Astrocyte of the hippocampus (primary cell): ENCODE measurements at regions not wholly inside any gene's neighbourhood (a gene's known extent, or its start where the extent isn't known, plus 50 kb on each side); places are given as distances from the start of the nearest gene placed in this dataset.

Source experiments
- DNase-seq: peaks from one replicate; pipeline ENCODE4 v3.0.0; 2011; ENCODE audit warnings: low read depth, low spot score

GRCh38 chr12:107891967-107892366 lies 117.5 kb downstream of the ASCL4 start:
- DNase-seq = no peak

- no peak for DNase-seq
These were observed 120.1 kb downstream of the ASCL4 start for GRCh38 chr12:107894589-107894988.

DNA sequence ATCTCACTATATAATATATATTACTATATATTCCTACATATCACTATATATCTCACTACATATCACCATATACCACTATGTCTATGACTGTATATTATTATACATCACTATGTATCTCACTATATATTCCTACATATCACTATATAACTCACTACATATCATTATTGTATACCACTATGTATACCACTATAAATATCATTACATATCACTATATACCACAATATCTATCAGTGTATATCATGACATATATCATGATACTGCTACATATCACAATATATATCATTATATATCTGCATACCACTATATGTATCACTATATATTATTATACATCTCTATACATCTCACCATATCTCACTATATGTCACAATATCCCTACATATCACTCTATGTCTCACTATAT lies 121.5 kb downstream of the ASCL4 start:
- DNase-seq = no peak

DNA sequence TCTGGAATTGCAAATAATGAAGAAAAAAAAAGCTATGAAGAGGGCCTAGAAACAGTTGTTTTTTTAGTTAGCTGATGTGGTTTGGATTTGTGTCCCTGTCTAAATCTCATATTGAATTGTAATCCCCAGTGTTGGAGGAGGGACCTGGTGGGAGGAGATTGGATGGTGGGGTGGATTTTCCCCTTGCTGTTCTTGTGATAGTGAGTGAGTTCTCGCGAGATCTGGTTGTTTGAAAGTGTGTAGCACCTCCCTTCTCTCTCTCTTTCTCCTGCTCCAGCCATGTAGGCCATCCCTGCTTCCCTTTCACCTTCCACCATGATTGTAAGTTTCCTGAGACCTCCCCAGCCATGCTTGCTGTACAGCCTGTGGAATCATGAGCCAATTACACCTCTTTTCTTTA lies 126.1 kb downstream of the ASCL4 start:
- no peak for DNase-seq

DNA sequence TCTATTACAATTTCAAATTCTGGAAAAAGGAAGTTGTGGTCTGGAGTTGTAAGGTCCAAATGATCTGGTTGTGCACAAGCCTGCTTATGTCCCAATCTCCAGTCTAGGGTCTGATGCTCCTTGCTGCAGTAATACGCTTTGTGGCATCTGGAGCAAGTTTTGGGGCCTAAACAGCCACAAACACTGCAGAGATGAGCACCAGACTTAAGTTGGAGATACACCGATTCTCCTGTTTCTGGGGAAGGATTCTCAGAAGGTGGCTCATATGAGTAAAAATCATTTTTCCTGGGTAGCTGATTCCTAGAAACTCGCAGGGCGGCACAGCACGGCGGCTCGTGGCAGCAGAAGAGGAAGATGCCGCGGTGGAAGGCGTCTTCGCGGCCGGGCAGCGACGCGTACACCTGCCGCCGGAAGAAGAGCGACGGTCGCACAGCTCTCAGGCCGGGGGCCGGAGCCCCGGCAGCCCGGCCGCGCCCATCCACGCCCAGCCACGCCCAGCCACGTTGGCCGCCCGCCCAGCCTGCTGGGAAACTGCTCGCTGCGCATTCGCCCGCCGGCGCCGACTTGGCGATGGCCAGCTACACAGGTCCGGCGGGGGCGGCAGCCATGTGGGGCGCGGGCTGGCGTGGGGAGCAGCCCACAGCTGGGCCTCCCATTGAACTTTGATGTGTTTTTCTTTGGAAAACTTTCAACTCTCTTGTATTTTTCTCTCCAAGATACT lies 129.0 kb downstream of the ASCL4 start:
- peak; percentile 36 for DNase-seq

GRCh38 chr12:107906707-107907106 lies 132.2 kb downstream of the ASCL4 start:
- DNase-seq = no peak

DNA sequence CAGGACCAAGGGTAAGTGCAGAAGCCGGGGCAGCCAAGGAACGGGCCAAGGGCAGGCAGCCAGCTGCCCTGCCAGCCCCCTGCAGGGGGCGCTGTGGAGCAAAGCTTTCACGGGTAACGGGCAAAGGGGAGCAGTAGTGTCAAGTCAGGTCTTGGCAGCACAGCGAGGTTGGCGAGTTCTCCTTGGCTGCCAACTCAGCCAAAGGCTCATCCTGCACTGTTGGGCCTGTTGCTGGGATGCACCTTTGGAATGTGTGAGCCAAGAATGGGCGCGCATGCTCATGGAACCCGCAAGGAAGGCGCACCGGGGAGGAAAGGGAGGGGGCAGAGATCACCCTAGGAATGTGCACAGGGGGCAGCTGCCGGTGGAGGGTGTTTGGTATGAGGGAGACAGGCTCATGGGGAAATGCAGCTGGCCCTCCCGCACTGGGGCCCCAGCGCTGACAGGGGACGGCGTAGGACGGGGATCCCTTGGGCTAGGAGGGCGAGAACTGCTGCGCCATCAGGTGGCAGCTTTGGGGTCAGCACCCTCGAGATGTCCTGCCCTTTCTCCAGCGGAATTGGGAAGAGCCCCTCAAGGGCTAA lies 138.0 kb downstream of the ASCL4 start:
- peak; percentile 2 for DNase-seq

- DNase-seq = no peak
These were observed 140.0 kb downstream of the ASCL4 start for GRCh38 chr12:107914460-107914977.

- DNase-seq = peak; percentile 35
These were observed 143.7 kb downstream of the ASCL4 start for GRCh38 chr12:107917912-107918800.

- DNase-seq = no peak
These were observed 146.6 kb downstream of the ASCL4 start for GRCh38 chr12:107921062-107921461.

- DNase-seq = no peak
These were observed 150.6 kb downstream of the ASCL4 start for GRCh38 chr12:107925125-107925524.

- DNase-seq = peak; percentile 7
These were observed 154.9 kb downstream of the ASCL4 start for GRCh38 chr12:107929436-107929835.

- no peak for DNase-seq
These were observed 157.3 kb downstream of the ASCL4 start for GRCh38 chr12:107931761-107932160.

DNA sequence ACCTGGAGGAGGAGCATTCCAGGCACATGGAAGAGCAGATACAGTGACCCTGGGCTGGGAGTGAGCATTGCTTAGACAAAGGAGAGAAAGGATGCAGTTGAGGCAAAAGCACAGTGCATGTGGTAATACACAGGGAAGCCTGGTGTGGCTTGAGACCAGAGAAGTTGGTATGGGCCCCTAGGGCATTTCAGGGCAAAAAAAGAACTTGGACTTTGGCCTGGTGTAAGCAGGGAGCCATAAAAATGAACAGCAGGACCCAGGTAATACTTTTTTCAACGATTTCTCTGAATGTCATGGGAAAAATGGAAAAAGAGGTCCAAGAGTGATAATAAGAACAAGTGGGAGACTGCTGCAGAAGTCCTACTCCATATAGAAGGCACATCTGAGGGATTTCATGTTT lies 163.9 kb downstream of the ASCL4 start:
- no peak for DNase-seq

DNA sequence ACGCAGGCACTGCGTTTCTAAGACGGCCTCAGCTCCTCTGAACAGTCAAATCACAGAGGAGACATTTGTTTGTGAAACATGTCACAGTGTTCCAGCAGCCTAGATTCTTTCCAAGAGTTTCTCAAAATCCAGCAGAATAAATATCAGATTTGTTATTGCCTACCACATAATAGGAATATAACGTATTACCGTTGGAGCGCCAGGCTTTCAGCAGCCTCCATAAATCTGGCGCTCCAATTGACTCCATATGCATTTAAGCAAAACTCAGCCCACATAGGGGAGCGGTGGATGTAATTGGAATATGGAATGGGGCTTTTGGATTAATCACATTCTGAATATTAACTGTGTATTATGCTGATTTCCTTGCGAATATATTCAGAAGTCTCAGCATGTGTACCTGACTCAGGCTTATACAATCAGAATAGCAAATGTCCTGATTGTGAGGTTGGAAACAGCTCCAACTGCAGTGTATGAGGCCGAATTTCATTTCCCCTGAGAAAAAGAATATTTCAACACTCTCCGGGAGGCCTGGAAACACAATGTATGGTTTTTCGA lies 174.0 kb downstream of the ASCL4 start:
- no peak for DNase-seq

GRCh38 chr12:107951024-107951423 lies 176.5 kb downstream of the ASCL4 start:
- no peak for DNase-seq

GRCh38 chr12:107955966-107956643 lies 173.0 kb upstream of the WSCD2 start:
- peak; percentile 2 for DNase-seq

- no peak for DNase-seq
These were observed 171.6 kb upstream of the WSCD2 start for GRCh38 chr12:107957459-107957858.

- no peak for DNase-seq
These were observed 165.5 kb upstream of the WSCD2 start for GRCh38 chr12:107963635-107964034.

DNA sequence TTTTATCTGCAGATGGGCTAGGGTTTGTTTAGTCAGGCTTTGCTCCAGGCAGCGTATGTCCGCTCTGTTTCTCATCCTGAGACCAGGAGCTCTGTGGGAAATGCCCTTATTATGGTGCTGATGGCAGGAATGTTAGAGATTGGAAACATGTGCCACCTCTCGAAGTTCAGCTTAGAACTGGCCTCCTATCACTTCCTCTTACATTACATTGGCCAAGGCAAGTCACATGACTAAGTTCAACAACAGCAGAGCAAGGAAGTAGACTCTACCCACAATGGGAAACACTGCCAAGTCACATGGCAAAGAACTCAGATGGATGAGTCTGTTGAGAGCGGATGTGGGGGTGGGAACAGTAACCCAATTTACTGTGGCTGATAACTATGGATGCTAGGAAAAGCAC lies 161.9 kb upstream of the WSCD2 start:
- DNase-seq = no peak

DNA sequence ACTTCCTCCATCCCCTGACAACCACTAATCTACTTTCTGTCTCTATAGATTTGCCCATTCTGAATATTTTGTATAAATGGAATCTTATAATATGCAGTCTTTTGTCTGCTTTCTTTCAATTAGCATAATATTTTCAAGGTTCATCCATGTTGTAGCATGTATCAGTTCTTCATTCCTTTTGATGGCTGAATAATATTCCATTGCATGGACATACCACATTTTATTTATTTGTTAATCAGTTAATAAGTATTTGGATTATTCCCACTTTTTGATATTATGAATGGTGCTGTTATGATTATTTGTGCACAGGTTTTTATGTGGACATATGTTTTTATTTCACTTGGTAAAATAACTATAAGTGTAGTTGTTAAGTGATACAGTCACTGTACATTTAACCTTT lies 155.1 kb upstream of the WSCD2 start:
- no peak for DNase-seq
